Stomach (tissue), 4 donors: ENCODE measurements at regions not wholly inside any gene's neighbourhood (a gene's known extent, or its start where the extent isn't known, plus 50 kb on each side); places are given as distances from the start of the nearest gene placed in this dataset.

ENCODE experiments used
- EP300 ChIP-seq: sonication (generic); formaldehyde crosslinking; IDR thresholded peaks from one replicate; pipeline ENCODE4 v1.6.1; 2017; ENCODE audit warnings: antibody characterized with exemption
- POLR2A ChIP-seq, 4 donors: fragments of 450-650 bp; IDR thresholded peaks; one replicate each; pipeline ENCODE4 v1.6.1; 2016; ENCODE audit warnings: antibody characterized with exemption in 4 of 4, control low read depth in 2 of 4, mild to moderate bottlenecking in 1 of 4, moderate library complexity in 1 of 4
- TF ChIP-seq, protein P1 (sequence below), 7 experiments: fragments of 450-650 bp in 4 of 7; fragments of 200-600 bp in 3 of 7; sonication (generic) in 3 of 7; IDR thresholded peaks; one replicate each; pipeline ENCODE4 v1.5.1; 2016 to 2019; ENCODE audit warnings: antibody characterized with exemption in 7 of 7, control low read depth in 2 of 7, mild to moderate bottlenecking in 1 of 7

DNA sequence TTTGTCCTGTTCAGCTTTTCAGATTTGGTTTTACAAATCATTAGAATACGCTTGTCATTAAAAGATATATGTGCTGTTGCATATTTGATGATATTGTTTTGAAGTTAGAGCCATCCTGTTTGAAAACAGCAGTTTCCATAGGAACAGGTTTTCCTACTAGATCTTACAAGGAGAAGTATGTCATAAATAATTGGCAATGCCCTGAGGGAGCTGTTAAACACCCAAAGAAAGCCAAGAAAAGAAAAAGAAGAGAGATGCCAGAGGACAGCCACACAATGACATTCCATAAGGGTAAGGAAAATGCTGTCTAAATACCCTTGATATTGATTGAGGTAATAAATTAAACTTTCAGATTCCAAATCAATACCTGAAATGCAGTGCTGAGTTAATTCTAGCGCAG, 392.2 kb upstream of the CRIM1 start:
- TF ChIP-seq, protein P1, sequence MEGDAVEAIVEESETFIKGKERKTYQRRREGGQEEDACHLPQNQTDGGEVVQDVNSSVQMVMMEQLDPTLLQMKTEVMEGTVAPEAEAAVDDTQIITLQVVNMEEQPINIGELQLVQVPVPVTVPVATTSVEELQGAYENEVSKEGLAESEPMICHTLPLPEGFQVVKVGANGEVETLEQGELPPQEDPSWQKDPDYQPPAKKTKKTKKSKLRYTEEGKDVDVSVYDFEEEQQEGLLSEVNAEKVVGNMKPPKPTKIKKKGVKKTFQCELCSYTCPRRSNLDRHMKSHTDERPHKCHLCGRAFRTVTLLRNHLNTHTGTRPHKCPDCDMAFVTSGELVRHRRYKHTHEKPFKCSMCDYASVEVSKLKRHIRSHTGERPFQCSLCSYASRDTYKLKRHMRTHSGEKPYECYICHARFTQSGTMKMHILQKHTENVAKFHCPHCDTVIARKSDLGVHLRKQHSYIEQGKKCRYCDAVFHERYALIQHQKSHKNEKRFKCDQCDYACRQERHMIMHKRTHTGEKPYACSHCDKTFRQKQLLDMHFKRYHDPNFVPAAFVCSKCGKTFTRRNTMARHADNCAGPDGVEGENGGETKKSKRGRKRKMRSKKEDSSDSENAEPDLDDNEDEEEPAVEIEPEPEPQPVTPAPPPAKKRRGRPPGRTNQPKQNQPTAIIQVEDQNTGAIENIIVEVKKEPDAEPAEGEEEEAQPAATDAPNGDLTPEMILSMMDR (IDR thresholded peaks at IDR 0.05) = no peak
- TF ChIP-seq EP300 = no peak
- no peak for TF ChIP-seq POLR2A (IDR thresholded peaks at IDR 0.05)
